ENCODE measurements at regions not wholly inside any gene's neighbourhood (a gene's known extent, or its start where the extent isn't known, plus 50 kb on each side); places are given as distances from the start of the nearest gene placed in this dataset.

DNA sequence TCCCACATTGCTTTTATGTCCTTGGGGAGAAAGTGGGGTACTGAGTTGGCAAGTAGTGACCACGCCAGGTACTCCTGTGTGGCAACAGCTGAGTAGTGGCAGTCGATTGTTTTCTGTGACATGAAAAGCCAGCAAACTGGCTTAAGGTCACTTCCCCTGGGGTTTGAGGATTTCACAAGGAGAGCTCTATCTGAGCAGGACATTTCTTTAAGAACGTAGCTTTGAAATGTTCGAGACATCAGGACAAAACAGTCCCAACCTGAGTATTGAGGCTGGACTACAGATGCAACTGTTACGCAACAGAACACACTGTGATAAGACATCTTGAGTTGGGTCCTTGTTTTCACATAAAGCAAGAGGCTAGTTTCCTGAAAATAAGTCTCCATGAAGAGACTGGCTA is 146.7 kb upstream of the KLF14 start:
- H3K27ac ChIP-seq: no peak overlapping the region
- TF ChIP-seq, protein P1, sequence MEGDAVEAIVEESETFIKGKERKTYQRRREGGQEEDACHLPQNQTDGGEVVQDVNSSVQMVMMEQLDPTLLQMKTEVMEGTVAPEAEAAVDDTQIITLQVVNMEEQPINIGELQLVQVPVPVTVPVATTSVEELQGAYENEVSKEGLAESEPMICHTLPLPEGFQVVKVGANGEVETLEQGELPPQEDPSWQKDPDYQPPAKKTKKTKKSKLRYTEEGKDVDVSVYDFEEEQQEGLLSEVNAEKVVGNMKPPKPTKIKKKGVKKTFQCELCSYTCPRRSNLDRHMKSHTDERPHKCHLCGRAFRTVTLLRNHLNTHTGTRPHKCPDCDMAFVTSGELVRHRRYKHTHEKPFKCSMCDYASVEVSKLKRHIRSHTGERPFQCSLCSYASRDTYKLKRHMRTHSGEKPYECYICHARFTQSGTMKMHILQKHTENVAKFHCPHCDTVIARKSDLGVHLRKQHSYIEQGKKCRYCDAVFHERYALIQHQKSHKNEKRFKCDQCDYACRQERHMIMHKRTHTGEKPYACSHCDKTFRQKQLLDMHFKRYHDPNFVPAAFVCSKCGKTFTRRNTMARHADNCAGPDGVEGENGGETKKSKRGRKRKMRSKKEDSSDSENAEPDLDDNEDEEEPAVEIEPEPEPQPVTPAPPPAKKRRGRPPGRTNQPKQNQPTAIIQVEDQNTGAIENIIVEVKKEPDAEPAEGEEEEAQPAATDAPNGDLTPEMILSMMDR (conservative IDR thresholded peaks at IDR 0.05): no peak

- no peak overlapping the region for H3K27ac ChIP-seq
- TF ChIP-seq, protein P1 (conservative IDR thresholded peaks at IDR 0.05): no peak
Observed at GRCh38 chr7:130881091-130881798, 147.2 kb upstream of the KLF14 start.

DNA sequence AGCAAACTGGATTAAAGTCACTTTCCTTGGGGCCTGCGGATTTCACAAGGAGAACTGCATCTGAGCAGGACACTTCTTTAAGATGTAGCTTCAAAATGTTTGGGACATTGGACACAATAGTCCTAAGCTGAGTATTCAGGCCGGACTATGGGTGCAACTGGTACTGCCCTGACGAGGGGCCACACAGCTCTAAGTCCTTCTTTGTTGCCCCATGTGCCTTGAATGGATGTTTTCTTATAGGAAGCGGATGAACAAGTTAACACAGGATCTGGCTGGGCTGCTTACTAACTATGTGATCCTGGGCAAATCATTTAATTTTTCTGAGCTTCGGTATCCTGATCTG is 147.8 kb upstream of the KLF14 start:
- TF ChIP-seq, protein P1 (conservative IDR thresholded peaks at IDR 0.05): no peak
- no peak overlapping the region for H3K27ac ChIP-seq

DNA sequence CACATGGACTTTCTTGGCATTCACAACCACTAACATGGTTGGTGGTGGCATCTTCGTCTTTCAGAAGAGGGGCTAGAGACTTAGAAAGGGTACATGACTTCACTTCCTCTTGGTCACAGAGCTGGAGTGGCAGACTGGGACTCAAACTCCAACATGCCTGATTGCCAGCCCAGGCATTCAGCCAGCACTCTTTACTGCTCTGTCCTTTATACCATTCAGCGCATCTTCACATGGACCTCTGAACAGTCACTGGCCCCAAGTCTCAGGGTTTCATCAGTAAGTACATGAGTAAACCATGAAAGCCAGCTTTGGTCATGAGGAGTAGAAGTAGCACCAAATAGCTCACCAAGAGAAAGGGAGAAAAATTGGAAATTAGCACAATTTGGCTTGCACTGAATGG is 148.4 kb upstream of the KLF14 start:
- TF ChIP-seq, protein P1 (conservative IDR thresholded peaks at IDR 0.05): no peak
- no peak overlapping the region for H3K27ac ChIP-seq

DNA sequence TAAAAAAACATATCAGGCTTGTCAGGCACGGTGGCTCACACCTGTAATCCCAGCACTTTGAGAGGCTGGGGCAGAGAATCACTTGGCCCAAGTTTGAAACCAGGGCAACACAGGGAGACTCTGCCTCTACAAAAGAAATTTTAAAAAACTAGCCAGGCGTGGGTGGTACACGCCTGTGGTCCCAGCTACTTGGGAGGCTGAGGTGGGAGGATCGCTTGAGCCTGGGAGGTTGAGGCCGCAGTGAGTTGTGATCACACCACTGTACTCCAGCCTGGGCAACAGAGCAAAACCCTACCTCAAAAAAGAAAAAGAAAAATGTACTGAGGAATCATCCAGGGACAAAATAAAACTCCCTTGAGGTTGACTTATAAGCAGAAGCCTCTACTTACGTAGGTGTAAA is 149.9 kb upstream of the KLF14 start:
- H3K27ac ChIP-seq: no peak overlapping the region
- TF ChIP-seq, protein P1 (conservative IDR thresholded peaks at IDR 0.05): no peak

DNA sequence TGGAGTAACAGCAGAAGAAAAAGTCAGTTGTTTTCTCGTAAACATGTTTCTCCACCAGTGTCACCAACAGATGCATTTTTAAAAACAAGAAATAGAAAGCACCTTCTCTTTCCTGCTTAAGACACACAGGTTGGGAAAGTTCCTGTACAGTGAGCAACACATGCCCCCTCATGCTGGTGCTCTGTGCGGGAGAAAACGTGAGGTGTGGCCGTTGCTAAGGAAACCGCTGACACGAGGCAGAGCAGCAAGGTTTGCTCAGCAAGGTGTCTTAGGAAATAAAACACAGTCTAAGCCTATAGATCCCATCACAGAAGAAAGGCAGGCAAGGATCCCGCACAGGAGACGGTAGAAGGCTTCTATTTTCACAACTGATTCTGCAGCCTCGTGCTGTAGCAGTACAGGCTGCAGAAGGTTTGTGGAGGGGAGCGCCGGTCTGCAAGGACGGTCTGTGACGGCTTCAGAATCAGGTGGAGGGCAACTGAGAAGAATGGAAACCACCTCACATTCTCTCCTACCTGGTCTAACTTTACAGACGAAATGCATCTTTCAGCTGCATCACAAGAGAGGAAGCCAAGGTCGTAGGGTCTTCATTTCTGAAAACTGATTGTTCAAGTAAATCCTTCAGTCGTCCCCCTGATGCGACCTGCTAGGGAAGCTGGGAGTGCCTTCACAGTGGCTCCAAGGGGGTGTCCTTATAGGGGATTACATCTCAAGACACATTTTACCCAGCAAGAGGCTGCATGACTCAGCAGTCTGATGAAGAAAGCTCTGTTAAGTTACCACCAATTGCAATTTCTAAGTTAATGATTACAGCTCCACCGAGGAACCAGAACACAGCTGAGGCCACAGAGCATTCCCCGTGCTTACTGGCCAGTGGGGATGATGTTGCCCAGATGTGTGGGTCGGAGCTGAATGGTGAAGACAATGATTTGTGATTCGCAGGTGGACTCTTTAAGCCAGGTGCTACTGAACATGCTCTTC is 150.7 kb upstream of the KLF14 start:
- no peak overlapping the region for H3K27ac ChIP-seq
- TF ChIP-seq, protein P1 (conservative IDR thresholded peaks at IDR 0.05): no peak

GRCh38 chr7:130886438-130887135 is 152.6 kb upstream of the KLF14 start:
- no peak overlapping the region for H3K27ac ChIP-seq

More at GRCh38 chr7:130886438-130887135, 152.6 kb upstream of the KLF14 start:
- TF ChIP-seq, protein P1 (conservative IDR thresholded peaks at IDR 0.05): no peak
